Loucy (cell line): ENCODE measurements at regions not wholly inside any gene's neighbourhood (a gene's known extent, or its start where the extent isn't known, plus 50 kb on each side); places are given as distances from the start of the nearest gene placed in this dataset.
A peak's percentile ranks its signal among the peaks of the same experiment; 100 is the strongest.

Experiments used
- CTCF ChIP-seq: fragments of 200-600 bp; sonication (generic); conservative IDR thresholded peaks from 2 replicates; pipeline ENCODE4 v1.5.1; 2014; ENCODE audit warnings: mild to moderate bottlenecking, antibody characterized with exemption, low read length
- EZH2phosphoT487 ChIP-seq: fragments of 200-600 bp; IDR thresholded peaks from 2 replicates; pipeline ENCODE4 v1.6.1; 2018; ENCODE audit warnings: antibody characterized with exemption, mild to moderate bottlenecking, moderate library complexity, borderline replicate concordance

GRCh38 chr3:43155464-43156121 is 49.7 kb upstream of the POMGNT2 start:
- TF ChIP-seq CTCF: peak; percentile 16; the same call in 1 of the 2 replicates
- no peak for TF ChIP-seq EZH2phosphoT487
